Small intestine (tissue), 7 donors: ENCODE measurements at regions not wholly inside any gene's neighbourhood (a gene's known extent, or its start where the extent isn't known, plus 50 kb on each side); places are given as distances from the start of the nearest gene placed in this dataset.

Experiments used
- DNase-seq, 2 donors: peaks; one replicate each; pipeline versions ENCODE4 v3.0.0 to v3.0.0-alpha.2; 2013
- FAIRE-seq: peaks from 2 replicates; lab custom pipeline; 2012; peaks lifted over from hg19 to GRCh38; lab: Jason Lieb, UNC
- H3K27ac ChIP-seq, 3 donors: one replicate each; pipeline ENCODE4 v1.5.1; 2013; ENCODE audit warnings: low read length in 2 of 3, mild to moderate bottlenecking in 2 of 3, control low read depth in 1 of 3, inconsistent platforms in 1 of 3, low read depth in 1 of 3, moderate library complexity in 1 of 3
- H3K27me3 ChIP-seq, 3 donors: one replicate each; pipeline ENCODE4 v1.6.1; 2013; ENCODE audit warnings: low read length in 3 of 3, inconsistent platforms in 1 of 3; ENCODE audit not compliant: control insufficient read depth in 3 of 3, insufficient read depth in 3 of 3
- H3K36me3 ChIP-seq, 3 donors: one replicate each; pipeline ENCODE4 v1.6.1; 2013; ENCODE audit warnings: low read length in 3 of 3, inconsistent platforms in 1 of 3, low read depth in 1 of 3, mild to moderate bottlenecking in 1 of 3, moderate library complexity in 1 of 3; ENCODE audit not compliant: control insufficient read depth in 3 of 3, insufficient read depth in 2 of 3
- H3K4me1 ChIP-seq, 3 donors: one replicate each; pipeline ENCODE4 v1.6.1; 2013; ENCODE audit warnings: low read length in 2 of 3, inconsistent platforms in 1 of 3, low read depth in 1 of 3, mild to moderate bottlenecking in 1 of 3, moderate library complexity in 1 of 3; ENCODE audit not compliant: control insufficient read depth in 3 of 3, insufficient read depth in 2 of 3
- H3K4me3 ChIP-seq, 3 donors: one replicate each; pipeline ENCODE4 v1.5.1; 2013; ENCODE audit warnings: low read length in 3 of 3, control low read depth in 1 of 3, inconsistent platforms in 1 of 3, low read depth in 1 of 3, mild to moderate bottlenecking in 1 of 3, moderate library complexity in 1 of 3
- H3K9me3 ChIP-seq, 2 donors: one replicate each; pipeline ENCODE4 v1.6.1; 2013; ENCODE audit warnings: low read depth in 1 of 2, low read length in 1 of 2; ENCODE audit not compliant: control insufficient read depth in 2 of 2, insufficient read depth in 1 of 2
- WGBS, 3 donors: extraction: QIAGEN DNeasy Blood & Tissue Kit; methylation state at CpG; one replicate each; pipeline ENCODE4 v1.1.7; 2013; 5-methylcytosine and 5-hydroxymethylcytosine counted together
- donor health status: healthy with polysubstance abuse.
- donor health status: control.
- donor health status: control.
- donor health status: Bipolar disorder and iron deficiency.
- donor health status: healthy.

- no peak overlapping the region for H3K4me3 ChIP-seq
- no peaks in the 10 kb centered on the region for H3K36me3 ChIP-seq
- no peak overlapping the region for H3K27ac ChIP-seq
- 67 to 85% (median 82%) methylated on average over 2 of the region's 2 CpGs for WGBS, 3 donors
- no peaks in the 10 kb centered on the region for H3K9me3 ChIP-seq
- FAIRE-seq (no peak), DNase-seq (no peak)
- H3K4me1 ChIP-seq, result no peaks in the 10 kb centered on the region
- H3K27me3 ChIP-seq, result no peaks in the 10 kb centered on the region
These were observed 96.4 kb upstream of the IGSF10 start for GRCh38 chr3:151557068-151557840.

GRCh38 chr3:151556596-151556995, 95.7 kb upstream of the IGSF10 start:
- Histone ChIP-seq H3K36me3 (no peaks in the 10 kb centered on the region), H3K9me3 (no peaks in the 10 kb centered on the region), H3K27ac (no peak overlapping the region), H3K4me3 (no peak overlapping the region), H3K27me3 (no peaks in the 10 kb centered on the region), H3K4me1 (no peaks in the 10 kb centered on the region)
- FAIRE-seq (no peak), DNase-seq (no peak)
- 74 to 86% (median 75%) methylated on average over 3 of the region's 3 CpGs for WGBS, 3 donors

- DNase-seq (no peak), FAIRE-seq (no peak)
- Histone ChIP-seq H3K4me3 (no peak overlapping the region), H3K36me3 (no peaks in the 10 kb centered on the region), H3K4me1 (no peaks in the 10 kb centered on the region), H3K9me3 (no peaks in the 10 kb centered on the region), H3K27me3 (no peaks in the 10 kb centered on the region), H3K27ac (no peak overlapping the region)
- WGBS, 3 donors, result 80 to 85% (median 83%) methylated on average over 2 of the region's 2 CpGs
These were observed 94.7 kb upstream of the IGSF10 start for GRCh38 chr3:151555523-151555922.

- Histone ChIP-seq H3K27ac (no peak overlapping the region), H3K9me3 (no peaks in the 10 kb centered on the region), H3K36me3 (no peaks in the 10 kb centered on the region), H3K4me1 (no peaks in the 10 kb centered on the region), H3K4me3 (no peak overlapping the region), H3K27me3 (no peaks in the 10 kb centered on the region)
- FAIRE-seq (no peak), DNase-seq (no peak)
- WGBS, 3 donors, result 75 to 90% (median 86%) methylated on average over 3 of the region's 3 CpGs
These were observed 93.0 kb upstream of the IGSF10 start for GRCh38 chr3:151553888-151554287.

GRCh38 chr3:151552589-151552988, 91.7 kb upstream of the IGSF10 start:
- H3K9me3 ChIP-seq, result no peaks in the 10 kb centered on the region
- WGBS, 3 donors, result 80 to 92% (median 83%) methylated on average over 2 of the region's 2 CpGs
- H3K27ac ChIP-seq, result no peak overlapping the region
- H3K4me3 ChIP-seq, result no peak overlapping the region
- H3K27me3 ChIP-seq, result no peaks in the 10 kb centered on the region
- no peaks in the 10 kb centered on the region for H3K4me1 ChIP-seq
- no peak for DNase-seq
- no peaks in the 10 kb centered on the region for H3K36me3 ChIP-seq
- no peak for FAIRE-seq

- WGBS, 3 donors, result 83 to 90% (median 89%) methylated on average over 5 of the region's 5 CpGs
- no peaks in the 10 kb centered on the region for H3K4me1 ChIP-seq
- no peaks in the 10 kb centered on the region for H3K36me3 ChIP-seq
- FAIRE-seq (no peak), DNase-seq (no peak)
- no peaks in the 10 kb centered on the region for H3K9me3 ChIP-seq
- no peak overlapping the region for H3K4me3 ChIP-seq
- no peaks in the 10 kb centered on the region for H3K27me3 ChIP-seq
- H3K27ac ChIP-seq, result no peak overlapping the region
These were observed 89.8 kb upstream of the IGSF10 start for GRCh38 chr3:151550642-151551041.

- Histone ChIP-seq H3K27me3 (no peaks in the 10 kb centered on the region), H3K4me1 (no peaks in the 10 kb centered on the region), H3K36me3 (no peaks in the 10 kb centered on the region), H3K27ac (no peak overlapping the region), H3K4me3 (no peak overlapping the region), H3K9me3 (no peaks in the 10 kb centered on the region)
- FAIRE-seq, result no peak
- WGBS, 3 donors, result 72 to 91% (median 90%) methylated on average over 4 of the region's 4 CpGs
- no peak for DNase-seq
These were observed 89.3 kb upstream of the IGSF10 start for GRCh38 chr3:151550025-151550618.

GRCh38 chr3:151548195-151548594, 87.3 kb upstream of the IGSF10 start:
- Histone ChIP-seq H3K4me1 (no peaks in the 10 kb centered on the region), H3K27ac (no peak overlapping the region), H3K27me3 (no peaks in the 10 kb centered on the region), H3K4me3 (no peak overlapping the region), H3K9me3 (no peaks in the 10 kb centered on the region), H3K36me3 (no peaks in the 10 kb centered on the region)
- DNase-seq (no peak), FAIRE-seq (no peak)
- 87 to 100% (median 97%) methylated on average over 2 of the region's 2 CpGs for WGBS, 3 donors
